GM13976 (cell line): ENCODE measurements at regions not wholly inside any gene's neighbourhood (a gene's known extent, or its start where the extent isn't known, plus 50 kb on each side); places are given as distances from the start of the nearest gene placed in this dataset.

Experiments used
- DNase-seq: peaks from one replicate; pipeline ENCODE4 v3.0.0; 2012; ENCODE audit warnings: low spot score
- in situ Hi-C: fragments of 300-500 bp; cut with MboI; formaldehyde crosslinking; loops from one replicate; pipeline ENCODE4 v1.12.0; 2022; ENCODE audit warnings: low sequenced_read_pairs, mixed read lengths, inconsistent platforms; ENCODE audit not compliant: unreplicated experiment
- TF ChIP-seq, protein P1 (sequence below): IDR thresholded peaks from 2 replicates; pipeline ENCODE4 v1.5.1; 2012; ENCODE audit warnings: borderline replicate concordance, mild to moderate bottlenecking; ENCODE audit not compliant: insufficient read depth; ENCODE audit errors: extremely low read depth, missing control alignments, control extremely low read depth

DNA sequence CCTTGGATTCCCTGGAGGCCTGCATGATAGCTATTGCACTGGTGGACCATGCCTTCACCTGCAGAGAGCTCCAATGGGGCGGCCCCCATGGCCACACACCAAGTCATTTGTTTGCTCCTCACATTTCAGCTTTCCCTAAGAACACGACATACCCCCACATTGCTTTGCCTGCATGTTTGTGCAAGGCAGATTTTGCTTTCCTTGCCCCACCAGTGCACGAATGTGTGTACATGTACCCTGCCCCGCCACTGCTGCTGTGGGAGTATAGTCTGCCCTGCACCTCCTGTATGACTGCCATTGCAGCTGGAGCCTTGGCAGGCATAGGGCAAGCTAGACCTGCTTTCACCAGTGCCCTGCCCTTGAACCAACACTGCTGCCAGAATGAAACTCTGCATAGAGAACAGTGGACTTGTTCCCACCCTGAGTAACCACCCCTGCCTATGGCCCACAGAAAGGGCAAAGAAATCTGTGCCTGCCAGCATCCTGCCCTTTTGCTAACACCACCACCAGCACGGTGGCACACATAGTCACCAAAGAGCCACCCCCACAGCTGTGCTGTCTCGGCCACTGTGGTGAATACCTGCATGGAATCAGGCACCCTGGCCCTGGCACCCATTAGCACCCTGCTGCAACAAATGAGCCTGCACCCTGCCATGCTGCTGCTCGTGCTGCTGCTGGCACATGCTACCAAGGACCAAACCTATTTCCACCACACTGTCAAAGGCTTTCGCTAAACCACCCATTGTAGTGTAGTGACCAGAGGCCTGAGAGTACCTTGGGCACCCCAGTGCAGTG is 661.7 kb upstream of the FAM241A start:
- TF ChIP-seq, protein P1, sequence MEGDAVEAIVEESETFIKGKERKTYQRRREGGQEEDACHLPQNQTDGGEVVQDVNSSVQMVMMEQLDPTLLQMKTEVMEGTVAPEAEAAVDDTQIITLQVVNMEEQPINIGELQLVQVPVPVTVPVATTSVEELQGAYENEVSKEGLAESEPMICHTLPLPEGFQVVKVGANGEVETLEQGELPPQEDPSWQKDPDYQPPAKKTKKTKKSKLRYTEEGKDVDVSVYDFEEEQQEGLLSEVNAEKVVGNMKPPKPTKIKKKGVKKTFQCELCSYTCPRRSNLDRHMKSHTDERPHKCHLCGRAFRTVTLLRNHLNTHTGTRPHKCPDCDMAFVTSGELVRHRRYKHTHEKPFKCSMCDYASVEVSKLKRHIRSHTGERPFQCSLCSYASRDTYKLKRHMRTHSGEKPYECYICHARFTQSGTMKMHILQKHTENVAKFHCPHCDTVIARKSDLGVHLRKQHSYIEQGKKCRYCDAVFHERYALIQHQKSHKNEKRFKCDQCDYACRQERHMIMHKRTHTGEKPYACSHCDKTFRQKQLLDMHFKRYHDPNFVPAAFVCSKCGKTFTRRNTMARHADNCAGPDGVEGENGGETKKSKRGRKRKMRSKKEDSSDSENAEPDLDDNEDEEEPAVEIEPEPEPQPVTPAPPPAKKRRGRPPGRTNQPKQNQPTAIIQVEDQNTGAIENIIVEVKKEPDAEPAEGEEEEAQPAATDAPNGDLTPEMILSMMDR: no peak
- in situ Hi-C loops: no loop called here
- no peak for DNase-seq

DNA sequence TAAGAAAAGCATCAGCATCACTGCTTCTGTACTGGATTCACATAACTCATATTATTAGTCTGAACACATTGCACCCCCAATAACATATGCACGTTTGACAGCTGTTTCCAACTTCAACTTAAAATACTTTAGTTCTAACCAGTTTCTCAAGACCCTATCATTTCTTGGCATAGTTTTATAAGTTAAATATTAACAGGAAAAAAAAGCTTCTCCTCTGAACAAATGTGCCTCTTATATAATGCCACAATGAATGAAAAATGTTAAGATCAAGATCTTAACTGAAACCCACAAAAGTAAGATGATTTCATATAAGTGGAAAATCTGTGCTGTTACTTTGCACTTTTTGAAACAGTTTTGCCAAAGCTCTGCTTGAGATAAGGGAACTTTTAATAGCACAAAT is 652.8 kb upstream of the FAM241A start:
- no peak for DNase-seq
- TF ChIP-seq, protein P1: no peak
- in situ Hi-C loops: no loop called here

DNA sequence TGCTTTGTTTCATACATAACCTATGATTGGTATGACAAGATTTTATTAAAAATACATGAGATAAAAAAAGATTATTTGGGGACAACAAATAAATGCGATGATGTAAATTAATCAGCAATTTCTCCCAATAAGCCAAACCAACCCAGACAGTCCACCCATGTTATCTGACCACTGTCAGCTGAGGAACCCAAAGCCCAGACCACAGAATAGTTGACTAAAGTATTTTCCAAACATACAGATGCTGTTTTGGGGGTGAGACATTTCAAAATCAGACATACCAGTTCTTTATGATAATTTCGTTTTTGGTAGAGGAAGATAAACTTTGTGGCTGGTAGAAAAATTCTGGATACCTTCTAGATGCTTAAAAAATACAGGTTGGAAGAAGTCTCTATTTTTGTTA is 650.8 kb upstream of the FAM241A start:
- DNase-seq: no peak
- in situ Hi-C loops: no loop called here
- TF ChIP-seq, protein P1: no peak

DNA sequence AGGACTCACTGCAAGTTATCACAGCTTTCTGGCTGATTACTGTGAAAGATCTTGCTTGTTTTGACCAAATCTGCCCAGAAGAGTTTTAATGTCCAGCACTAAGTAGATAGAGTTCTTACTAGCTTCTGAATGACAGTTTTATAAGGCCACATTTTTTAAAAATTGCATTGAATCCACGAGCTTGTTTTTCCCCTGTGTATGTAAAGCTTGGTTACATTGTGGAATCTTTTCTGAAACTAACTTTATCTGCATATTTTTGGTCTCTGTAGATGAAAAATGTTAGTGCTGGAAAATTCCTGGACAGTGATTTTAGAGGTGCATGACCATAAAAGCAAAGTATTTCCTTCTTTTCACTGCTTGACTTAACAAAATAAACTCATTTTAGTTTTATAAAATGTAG is 650.3 kb upstream of the FAM241A start:
- TF ChIP-seq, protein P1: no peak
- no peak for DNase-seq

DNA sequence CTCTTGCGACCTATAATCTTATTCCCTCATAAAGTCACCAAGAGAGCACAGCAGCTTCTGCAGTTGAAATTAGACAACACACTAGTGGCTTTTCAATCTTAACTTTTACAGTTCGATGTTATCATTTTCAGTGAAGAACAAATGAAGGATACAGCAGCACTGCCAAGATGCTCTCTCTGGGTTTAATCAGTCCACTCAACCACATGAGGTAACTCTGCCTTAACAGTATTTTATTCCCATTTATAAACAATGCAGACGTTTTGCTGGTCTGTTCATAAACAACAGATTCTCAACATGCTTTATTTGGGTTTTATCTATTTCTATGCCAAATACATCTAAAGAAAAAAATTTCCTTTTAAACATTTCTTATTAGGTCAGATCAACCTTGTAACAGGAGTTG is 646.0 kb upstream of the FAM241A start:
- in situ Hi-C loops: no loop called here
- TF ChIP-seq, protein P1: no peak
- DNase-seq: no peak

More for the DNA sequence above, 650.3 kb upstream of the FAM241A start:
- in situ Hi-C loops: no loop called here

DNA sequence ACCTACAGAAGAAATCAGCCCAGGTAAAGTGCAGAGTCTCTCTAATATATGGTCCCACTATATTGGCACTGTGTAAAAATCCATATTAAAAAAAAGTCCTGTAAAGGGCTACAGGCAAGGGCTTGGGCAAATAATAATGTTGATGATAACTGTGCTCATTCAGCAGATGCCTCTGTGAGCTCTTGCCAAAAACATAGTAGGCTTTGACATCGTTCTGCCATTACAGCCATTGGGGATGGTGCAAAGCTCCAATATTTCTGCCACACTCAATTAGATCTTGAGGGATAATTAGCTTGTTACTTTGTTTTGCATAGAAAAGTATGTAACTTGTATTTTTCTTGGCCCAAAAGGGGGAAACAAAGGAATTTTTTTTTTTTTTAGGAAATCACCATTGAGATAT is 645.5 kb upstream of the FAM241A start:
- in situ Hi-C loops: no loop called here
- DNase-seq: no peak

More for the DNA sequence above, 645.5 kb upstream of the FAM241A start:
- TF ChIP-seq, protein P1: no peak
